ENCODE measurements at regions not wholly inside any gene's neighbourhood (a gene's known extent, or its start where the extent isn't known, plus 50 kb on each side); places are given as distances from the start of the nearest gene placed in this dataset.

DNA sequence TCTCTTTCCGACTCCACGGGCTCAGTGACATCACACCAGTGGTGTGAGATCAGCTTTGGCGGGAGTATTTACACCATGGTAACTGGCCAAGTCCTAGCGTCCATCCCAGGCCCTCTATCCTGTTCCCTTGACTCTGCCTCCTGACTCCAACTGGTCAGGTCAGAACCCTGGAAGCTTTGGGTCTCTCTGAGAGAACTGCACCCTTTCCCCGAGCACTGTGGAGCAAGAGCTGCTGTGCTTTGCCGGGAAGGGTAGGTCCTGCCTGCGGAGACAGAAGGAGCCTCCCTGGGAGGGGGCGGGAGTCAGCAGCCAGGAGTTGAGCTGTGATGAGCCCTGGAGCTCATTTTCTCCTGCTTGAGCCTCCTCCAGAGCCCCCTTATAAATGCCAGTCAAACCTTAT lies 212.1 kb upstream of the TNRC6C start:
- DNase-seq (ENCODE audit: low read depth in 2 of 2): no peak

DNA sequence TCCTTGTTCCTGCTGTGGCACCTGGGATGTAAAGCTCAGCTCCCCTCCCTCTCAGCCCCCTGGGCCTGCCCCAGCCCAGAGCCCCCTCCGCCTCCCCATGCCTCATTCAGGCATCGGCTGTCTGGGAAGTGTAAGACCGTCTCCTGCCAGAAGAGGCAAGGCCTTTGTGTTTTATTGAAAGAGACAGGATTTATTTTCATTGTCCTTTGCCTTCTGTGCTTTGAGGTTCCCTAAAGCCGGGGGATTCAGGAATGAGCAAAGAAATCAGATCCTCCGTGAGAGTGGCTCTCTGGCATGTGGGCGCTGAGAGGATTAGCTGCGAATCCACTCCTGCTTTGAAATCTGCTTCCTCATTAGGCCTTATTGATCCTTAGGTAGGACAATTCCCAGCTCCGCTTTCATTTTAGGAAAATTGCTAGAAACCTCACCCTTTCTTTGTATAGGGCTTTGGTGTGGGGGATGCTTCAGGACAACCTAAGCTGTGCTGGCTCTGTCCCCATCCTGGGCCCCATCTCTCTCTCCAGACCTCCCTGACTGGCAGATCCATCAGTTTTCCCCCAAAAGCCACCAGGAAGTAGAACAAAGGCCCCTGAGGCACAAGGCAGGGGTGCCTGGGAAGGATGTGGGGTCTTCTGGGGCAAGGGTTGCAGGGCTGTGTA lies 211.5 kb upstream of the TNRC6C start:
- DNase-seq (ENCODE audit: low read depth in 2 of 2): no peak

DNA sequence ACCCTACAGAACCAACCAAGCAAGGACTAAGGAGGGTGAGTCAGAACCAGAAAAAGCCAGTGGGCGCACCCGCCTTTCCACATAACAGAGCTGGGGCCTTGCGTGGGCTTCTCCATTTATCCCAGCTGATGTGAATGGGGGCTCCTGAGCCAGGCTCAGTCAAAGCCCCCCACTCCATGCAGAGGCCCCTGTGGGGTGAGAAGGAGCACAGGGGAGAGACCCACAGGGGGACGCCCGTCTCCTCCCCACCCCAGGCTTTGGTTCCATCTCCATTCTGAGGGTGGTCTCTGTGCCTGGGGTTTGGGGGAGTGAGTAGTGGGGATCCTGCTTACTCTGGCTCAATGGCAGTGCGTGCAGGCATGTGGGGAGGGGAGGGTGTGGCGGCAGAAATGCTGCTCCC lies 210.1 kb upstream of the TNRC6C start:
- DNase-seq (ENCODE audit: low read depth in 2 of 2): no peak

DNA sequence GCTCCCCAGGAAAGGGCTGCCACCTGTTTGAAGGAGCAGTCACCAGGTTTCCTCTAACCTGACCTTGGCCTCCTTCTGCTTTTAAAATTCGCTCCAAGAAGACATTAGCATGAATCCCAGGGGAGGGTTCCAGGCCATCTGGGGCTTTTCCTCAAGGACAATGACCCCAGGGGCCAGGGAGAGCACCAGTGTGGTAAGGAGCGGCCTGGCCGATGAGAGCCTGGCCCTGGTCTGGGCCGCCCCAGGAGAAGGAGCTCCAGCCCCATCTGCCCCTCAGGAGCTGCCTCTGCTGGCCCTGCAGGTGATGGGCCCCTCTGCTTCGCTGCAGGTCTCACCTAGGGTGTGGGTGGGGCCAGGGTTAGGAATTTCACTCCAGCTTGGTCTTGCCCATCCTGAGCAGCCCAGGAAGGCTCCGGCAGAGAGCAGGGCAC lies 209.2 kb upstream of the TNRC6C start:
- DNase-seq (ENCODE audit: low read depth in 2 of 2): no peak

DNA sequence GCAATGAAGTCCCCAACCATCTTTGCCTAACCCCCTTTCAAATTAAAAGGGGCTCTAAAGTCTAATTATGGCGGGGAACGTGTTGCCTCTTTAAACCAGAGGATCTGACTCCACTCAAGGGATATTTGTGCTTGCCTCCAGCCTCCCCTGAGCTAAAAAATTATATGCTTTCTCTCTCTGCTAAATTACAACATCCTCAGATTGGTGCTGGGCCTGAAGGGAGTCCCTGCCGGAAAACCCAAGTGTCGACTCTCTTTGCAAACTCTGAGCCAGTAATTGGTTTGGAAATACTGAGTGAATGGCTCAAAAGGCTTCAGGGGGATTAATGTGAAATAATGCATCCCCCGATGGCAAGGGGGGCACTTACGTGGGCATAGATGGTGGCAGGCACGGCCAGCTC lies 208.5 kb upstream of the TNRC6C start:
- no peak for DNase-seq (ENCODE audit: low read depth in 2 of 2)

DNA sequence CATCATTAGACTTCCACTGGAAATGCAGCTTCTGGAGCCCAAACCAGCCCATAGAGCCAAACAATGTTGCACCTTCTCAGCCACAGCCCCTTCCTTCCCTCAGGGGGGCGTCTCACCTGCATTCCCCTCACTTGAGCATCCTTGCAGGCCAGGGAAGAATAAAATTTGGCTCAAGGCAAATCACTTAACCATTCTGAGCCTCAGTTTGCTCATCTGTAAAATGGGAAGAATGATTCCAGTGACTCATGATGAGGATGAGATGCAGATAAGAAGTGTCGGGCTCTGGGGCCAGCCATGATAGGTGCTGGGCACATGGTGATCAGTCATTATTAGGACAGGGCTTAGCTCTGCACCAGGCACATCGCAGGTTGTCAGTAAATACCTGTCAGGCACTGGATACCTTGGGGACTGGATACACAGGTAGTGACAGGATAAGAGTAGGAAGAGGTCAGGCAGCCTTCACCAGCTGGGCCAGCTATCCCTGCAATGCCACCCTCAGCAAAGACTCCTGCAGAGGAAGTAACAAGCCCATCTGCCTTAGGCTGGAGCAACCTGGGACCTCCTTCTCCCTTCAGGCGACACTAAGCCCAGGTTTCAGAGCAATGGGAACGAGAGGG lies 208.0 kb upstream of the TNRC6C start:
- no peak for DNase-seq (ENCODE audit: low read depth in 2 of 2)

DNA sequence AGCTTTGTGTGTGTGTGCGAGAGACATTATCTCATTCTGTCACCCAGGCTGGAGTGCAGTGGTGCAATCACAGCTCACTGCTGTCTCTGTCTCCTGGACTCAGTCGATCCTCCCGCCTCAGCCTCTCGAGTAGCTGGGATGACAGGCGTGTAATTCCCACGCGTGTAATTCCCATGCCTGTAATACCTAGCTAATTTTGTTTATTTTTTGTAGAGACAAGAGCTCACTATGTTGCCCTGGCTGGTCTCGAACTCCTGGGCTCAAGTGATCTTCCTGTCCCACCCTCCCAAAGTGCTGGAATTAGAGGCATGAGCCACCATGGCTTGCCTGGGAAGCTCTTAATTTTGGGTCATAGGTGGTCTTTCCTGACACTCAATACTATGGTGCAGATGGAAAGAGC lies 205.3 kb upstream of the TNRC6C start:
- no peak for DNase-seq (ENCODE audit: low read depth in 2 of 2)

DNA sequence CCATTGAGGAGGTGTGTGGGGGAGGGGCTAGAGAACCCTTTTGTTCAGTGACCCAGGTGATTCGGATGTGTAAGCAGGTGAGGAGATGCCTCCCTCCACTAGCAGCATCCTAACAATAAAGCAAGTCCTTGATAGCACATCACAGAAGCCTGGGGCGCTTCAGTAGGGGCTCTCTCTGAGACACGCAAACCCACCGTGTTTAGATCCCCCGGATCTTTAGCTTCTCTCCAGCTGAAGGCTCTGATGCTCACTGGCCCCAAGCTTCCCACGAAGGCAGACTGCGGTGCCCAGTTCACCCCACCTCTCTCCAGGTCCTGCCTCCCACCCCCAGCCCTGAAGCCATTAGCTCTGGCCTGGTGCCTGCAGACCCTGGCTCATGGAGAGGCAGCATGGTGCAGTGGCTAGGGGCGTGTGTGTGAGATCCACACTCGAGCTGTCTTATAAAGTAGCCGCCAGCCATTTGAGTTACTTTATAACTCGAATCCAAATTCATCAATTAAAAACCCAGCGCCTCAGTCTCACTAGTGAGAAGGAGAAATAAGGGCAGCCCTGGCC lies 204.7 kb upstream of the TNRC6C start:
- DNase-seq (ENCODE audit: low read depth in 2 of 2): no peak

DNA sequence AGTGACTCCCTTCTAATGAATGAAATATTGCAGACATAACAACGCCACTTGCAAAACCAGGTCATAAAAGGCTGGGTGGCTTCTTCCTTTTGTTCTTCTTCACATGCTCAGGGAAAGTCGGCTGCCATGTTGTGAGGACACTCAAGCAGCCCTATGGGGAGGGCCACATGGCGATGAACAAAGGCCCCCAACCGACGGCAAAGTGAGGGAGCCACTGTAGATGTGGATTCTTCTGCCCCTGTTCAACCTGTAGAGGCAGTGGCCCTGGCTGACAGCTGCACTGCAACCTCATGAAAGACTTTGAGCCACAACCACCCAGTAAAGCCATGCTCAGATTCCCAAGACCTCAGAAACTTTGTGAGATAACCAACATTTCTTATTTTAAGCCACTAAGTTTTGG lies 203.5 kb upstream of the TNRC6C start:
- no peak for DNase-seq (ENCODE audit: low read depth in 2 of 2)

DNA sequence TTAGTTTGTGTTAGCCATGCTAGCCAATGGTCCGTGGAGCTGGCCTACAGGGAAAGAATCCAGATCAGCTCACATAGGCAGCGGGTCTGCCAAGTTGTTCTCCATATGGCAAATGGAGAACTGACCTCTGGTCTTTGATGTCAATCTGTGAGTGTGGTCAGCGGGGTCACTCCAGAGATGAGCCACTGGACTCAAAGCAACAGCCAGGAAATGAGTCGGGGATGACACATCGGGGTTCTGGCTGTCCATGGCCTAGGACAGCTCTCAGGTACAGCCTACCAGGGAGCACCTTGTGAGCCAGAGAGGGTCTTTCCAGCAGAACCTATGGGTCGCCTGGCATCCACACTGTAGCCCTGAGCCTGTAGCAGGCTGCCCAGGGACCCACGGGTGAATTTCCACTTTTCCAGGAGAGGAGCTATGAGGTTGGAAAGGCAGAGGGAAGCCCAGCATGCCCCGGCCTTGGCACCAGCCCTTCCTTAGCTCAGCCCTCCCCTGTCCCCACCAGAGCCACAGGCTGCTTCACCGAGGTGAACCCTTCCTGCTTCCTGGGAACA lies 203.0 kb upstream of the TNRC6C start:
- DNase-seq (ENCODE audit: low read depth in 2 of 2): no peak

DNA sequence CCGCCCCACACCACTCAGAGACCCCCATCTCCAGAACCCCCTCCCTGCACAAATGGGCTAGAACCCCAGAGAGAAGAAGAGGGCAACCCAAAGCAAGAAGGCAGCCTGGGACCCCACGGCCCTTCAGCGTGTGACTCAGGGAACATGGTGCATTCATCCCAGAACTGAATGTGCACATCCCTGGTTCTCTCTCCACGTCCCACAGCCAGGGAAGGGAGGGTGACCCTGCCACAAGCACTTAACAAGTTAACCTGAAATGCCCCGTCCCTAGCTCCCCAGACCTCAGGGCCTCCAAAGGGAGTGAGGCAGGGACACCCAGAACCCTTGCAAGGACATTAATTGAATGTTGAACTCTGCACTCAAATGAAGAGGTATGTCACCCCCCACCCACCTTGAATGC lies 202.5 kb upstream of the TNRC6C start:
- DNase-seq (ENCODE audit: low read depth in 2 of 2): no peak

DNA sequence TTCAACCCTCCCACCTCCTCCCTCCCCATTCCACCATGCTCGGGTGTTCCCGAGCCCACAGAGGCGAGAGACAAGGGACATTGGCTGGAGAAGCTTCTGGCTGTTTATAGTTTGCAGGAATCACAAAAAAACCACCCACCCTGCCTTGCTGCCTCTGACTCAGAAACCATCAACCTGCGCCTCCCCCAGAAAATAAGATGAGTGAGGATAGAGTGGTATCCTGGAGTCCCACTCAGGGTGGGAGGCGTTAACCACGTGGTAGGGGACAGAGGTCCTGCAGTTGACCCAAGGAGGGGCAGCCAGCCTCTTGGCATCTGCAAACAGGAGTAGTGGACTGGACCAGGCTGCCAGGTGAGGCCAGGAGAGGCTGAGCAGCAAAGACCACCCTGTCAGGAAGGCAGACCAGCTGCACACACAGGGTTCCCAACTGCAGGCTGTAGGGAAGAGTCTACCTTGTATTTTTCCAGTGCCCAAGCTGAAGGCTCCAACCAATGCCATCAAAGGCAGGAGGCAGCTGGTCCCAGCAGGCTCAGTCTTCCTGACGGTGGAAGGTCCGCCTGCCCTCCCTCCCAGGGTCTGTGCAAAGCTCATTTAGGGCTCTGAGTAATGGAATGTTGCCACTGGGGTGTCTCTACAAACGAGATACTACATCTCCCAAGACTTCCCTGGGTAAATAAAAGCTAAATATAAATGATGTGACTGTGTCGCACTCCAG lies 201.5 kb upstream of the TNRC6C start:
- no peak for DNase-seq (ENCODE audit: low read depth in 2 of 2)

DNA sequence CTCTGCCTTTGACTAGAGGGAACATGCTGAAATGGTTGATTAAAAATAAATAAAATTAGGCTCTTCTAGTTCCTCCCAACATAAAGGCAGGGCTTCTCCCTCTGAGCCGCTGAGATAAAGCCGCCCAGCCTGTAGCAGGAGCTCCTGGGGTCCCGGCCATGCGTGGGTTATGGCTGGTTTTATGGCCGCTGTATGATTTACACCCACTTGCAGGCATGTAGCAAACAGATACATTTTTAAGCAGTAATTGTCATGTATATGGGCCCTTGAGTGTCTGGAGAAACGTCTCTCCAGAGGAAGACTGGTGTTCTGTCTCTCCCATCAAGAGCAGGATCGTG lies 201.0 kb upstream of the TNRC6C start:
- DNase-seq (ENCODE audit: low read depth in 2 of 2): no peak

DNA sequence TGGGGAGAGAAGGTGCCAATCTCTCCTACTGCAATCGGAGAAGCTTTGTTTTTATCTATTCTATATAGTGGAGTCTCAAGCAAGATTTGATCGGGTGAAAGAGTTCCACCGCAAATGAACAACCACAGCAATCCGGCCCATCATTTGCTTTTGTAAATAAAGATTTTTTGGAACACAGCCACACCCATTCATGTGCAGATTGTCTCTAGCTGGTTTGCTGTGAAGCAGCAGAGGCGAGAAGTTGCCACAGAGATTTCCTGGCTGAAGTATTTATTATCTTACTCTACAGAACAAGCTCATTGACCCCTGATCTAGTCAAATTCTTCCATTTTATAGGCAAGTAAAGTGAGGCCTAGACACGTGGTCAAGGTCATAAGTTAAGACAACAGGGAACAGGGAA lies 195.5 kb upstream of the TNRC6C start:
- no peak for DNase-seq (ENCODE audit: low read depth in 2 of 2)

DNA sequence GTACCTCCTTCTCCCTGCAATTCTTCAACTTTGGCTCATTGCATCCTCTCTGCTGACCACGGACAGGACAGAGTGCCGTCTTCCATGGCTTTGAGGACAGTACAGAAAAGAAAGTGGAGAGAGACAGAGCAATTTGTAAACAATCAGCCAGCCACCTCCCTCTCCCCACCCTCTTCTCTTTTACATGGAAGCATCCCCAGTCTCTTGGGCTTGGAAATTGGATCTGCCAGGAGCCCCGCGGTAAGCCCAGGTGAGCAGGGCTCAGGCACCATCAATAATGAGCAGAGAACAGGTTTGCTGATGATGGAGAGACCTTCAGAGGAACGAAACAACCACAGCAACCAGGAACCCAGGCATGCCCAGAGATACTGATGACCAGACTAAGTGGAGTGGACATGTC lies 194.9 kb upstream of the TNRC6C start:
- no peak for DNase-seq (ENCODE audit: low read depth in 2 of 2)

DNA sequence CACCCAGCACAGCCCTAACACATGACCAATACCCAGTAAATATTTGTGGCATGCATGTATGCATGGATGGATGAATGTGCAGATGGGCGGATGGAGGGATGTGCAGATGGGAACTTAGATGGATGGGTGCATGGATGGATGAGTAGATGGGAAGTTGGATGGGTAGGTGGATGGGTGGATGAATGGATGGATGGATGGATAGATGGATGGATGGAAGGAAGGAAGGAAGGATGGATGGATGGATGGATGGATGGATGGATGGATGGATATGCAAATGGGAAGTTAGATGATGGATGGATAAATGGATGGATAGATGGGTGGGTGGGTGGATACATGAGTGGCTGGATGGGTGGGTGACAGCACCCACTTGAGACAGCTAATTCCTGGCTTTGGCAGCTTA lies 193.2 kb upstream of the TNRC6C start:
- no peak for DNase-seq (ENCODE audit: low read depth in 2 of 2)

DNA sequence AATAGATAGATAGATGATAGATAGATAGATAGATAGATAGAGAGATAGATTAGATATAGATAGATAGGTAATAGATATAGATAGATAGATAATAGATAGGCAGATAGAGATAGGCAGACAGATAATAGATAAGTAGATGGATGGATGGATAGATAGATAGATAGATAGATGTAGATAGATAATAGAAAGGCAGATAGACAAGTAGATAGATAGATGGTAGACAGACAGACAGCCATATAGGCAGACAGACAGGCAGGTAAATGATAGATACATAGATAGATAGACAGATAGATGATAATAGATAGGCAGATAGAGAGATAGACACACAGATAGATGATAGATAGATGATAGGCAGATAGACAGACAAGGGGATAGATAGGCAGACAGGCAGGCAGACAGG lies 191.4 kb upstream of the TNRC6C start:
- DNase-seq (ENCODE audit: low read depth in 2 of 2): no peak

DNA sequence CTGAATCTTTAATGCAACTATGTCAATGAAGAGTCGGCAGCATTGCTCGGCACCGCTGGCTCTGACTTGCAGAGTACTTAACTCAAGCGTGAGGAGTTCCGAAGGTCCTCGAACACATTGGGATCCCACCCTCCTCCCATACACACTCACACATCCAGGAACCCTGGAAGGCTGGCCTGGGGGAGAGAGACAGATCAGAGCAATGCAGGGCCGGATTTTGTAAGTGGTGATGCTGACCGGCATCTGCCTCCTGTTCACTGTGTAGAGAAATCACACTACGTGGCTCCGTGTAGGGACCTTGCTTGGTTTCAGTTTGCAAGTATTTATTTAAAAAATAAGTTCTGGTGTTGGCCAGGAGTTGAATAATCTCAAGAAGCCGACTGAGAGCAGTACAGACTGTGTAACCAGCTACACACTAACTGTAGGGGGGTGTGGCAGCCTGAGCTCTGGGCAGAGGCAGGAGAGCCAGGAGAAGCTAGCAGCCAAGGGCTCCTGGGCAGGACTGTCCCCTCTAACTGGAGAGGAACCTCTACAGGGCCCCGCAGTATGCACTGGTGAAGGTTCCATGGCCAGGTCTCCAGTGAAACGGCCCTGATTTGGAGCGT lies 190.2 kb upstream of the TNRC6C start:
- no peak for DNase-seq (ENCODE audit: low read depth in 2 of 2)

DNA sequence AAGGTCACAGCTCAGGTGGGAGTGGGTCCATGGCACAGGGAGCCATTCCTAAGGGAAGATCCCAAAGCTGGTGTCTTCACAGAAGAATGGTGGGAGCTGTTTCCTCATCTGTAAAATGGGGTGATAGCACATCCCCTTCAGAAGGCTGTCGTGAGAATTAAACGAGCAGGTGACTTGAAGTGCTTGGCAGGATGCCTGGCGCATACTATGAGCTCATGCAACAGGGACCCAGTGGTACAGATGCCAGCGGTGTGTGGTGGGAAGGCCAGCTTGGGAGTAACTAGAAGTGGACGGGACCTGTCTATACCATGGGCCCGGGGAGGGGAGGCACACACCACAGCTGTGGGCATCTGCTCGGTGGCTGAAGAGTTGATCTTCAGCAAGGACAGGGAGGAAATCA lies 189.3 kb upstream of the TNRC6C start:
- no peak for DNase-seq (ENCODE audit: low read depth in 2 of 2)

DNA sequence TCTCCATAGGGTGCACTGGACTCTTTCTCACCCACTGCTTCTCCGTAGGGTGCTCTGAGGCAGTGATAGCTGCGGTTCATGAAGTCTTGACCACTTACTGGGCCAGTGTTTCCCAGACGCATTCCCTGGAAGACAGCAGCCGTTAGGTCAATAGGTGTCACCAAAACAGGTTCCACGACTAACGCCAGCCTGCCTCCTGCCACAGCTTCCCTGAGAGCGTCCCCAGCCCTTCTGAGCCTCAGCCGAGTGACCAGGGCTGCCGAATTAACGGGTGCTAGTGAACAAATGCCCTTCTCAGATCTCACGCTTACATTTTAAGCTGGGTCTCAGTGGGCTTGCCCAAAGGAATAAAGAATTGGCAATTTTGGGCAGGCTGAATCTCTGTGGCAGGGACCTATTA lies 188.7 kb upstream of the TNRC6C start:
- no peak for DNase-seq (ENCODE audit: low read depth in 2 of 2)

DNA sequence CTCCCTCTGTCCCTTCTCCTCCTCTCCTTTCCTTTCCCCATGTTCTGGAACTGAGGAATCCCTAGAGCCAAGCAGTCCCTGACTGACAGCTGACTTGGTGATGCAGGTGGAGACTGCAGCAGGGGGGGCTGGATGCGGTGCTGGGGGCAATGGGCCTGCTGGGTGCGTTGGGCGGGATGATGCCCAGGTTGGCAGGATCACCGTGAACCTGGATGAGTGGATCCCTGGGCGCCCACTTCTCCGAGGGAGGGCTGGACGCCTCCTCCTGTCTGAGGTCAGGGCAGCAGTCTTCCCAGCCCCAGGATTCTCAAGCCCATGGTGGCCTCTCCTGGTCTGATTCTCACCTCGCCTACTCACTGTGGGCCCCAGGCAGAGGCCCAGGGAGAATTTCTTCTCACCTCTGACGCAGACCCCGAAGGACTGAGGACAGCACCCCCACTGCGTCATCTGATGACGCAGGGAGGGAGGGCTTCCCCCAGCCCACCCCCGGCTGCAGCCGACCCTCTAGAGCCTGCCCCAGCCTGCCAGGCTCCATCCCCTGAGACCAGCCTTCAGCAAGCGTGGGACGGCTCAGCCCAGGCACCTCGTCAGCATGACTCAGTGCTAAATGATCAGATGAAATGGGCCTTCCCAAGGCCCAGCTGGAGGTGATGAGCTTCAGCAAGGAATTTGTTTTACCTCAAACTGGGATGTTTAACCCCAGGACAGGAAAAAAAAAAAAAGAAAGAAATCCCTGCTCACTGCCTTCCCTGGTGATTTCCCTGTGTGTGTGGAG lies 188.0 kb upstream of the TNRC6C start:
- no peak for DNase-seq (ENCODE audit: low read depth in 2 of 2)

DNA sequence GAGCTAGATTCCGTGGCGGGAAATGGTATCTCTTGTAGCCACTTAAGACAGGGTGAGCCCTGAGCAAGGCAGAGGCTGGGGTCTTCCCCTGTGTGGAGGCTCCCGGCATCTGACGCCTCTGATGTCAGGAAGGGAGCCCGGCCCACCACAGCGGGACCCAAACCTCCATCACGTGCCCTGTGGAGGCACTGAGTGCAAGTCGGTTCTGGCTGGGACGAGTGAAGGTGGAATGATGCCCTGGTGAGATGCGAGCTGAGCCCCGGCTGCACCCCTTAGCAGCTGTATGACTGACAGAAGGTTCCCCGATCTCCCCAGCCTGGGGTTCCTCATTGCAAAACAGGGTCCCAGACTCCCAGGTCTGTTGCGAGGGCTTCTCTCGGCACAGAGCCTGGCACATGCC lies 187.4 kb upstream of the TNRC6C start:
- no peak for DNase-seq (ENCODE audit: low read depth in 2 of 2)

All from stimulated activated CD4-positive, alpha-beta T cell treated with anti-CD3 and anti-CD28 coated beads, Interleukin-1b, Interleukin-23, amount 100 ng/mL, for 4 hours (primary cell).